WTC11 (cell line): ENCODE measurements at regions not wholly inside any gene's neighbourhood (a gene's known extent, or its start where the extent isn't known, plus 50 kb on each side); places are given as distances from the start of the nearest gene placed in this dataset.
A peak's percentile ranks its signal among the peaks of the same experiment; 100 is the strongest.

Experiments
- ATAC-seq: fragments of 200-7000 bp; cut with Tn5 transposase; 2 replicates; pipeline ENCODE4 v1.10.0; 2021; ENCODE audit warnings: mild to moderate bottlenecking, moderate library complexity
- CTCF ChIA-PET: fragments of 300-600 bp; sonication (Branson Sonifier 250); formaldehyde crosslinking; loops from one replicate; lab custom pipeline; 2021; ENCODE audit warnings: antibody characterized with exemption; lab: Charles Lee
- POLR2A ChIA-PET: fragments of 350-600 bp; sonication (Branson Sonifier 250); formaldehyde crosslinking; loops from one replicate; lab custom pipeline; 2021; ENCODE audit warnings: antibody characterized with exemption; lab: Charles Lee
- DNase-seq: peaks from one replicate; pipeline ENCODE4 v3.0.0; 2021; ENCODE audit warnings: low spot score
- H3K27ac Mint-ChIP-seq: 2 replicates; pipeline ENCODE4 v1.8.0; 2021; ENCODE audit warnings: mixed read lengths
- H3K27me3 Mint-ChIP-seq: 2 replicates; pipeline ENCODE4 v1.8.0; 2021; ENCODE audit warnings: low read depth, mild to moderate bottlenecking, moderate library complexity, mixed read lengths
- H3K36me3 Mint-ChIP-seq: 2 replicates; pipeline ENCODE4 v1.8.0; 2021; ENCODE audit warnings: mixed read lengths
- H3K4me1 Mint-ChIP-seq: 2 replicates; pipeline ENCODE4 v1.8.0; 2022; ENCODE audit warnings: mixed read lengths
- H3K4me3 Mint-ChIP-seq: 2 replicates; pipeline ENCODE4 v1.8.0; 2021; ENCODE audit warnings: mild to moderate bottlenecking, moderate library complexity, mixed read lengths
- H3K9me3 Mint-ChIP-seq: 2 replicates; pipeline ENCODE4 v1.8.0; 2021; ENCODE audit warnings: mixed read lengths
- ETV6 ChIP-seq: sonication (generic); formaldehyde crosslinking; IDR thresholded peaks from 2 replicates; pipeline ENCODE4 v1.8.1; 2022; ENCODE audit warnings: mild to moderate bottlenecking, missing genetic modification reagents
- FOXK1 ChIP-seq: sonication (generic); formaldehyde crosslinking; IDR thresholded peaks from 2 replicates; pipeline ENCODE4 v1.8.0; 2022; ENCODE audit warnings: mild to moderate bottlenecking, moderate library complexity, missing genetic modification reagents
- HMGA2 ChIP-seq: fragments of 250-450 bp; sonication (Bioruptor Pico); IDR thresholded peaks from 2 replicates; pipeline ENCODE4 v1.4.0; 2021; ENCODE audit warnings: mild to moderate bottlenecking, moderate library complexity
- JUN ChIP-seq: sonication (generic); formaldehyde crosslinking; IDR thresholded peaks from 2 replicates; pipeline ENCODE4 v1.8.0; 2023; ENCODE audit warnings: mild to moderate bottlenecking, missing genetic modification reagents
- MYBL2 ChIP-seq: sonication (generic); formaldehyde crosslinking; IDR thresholded peaks from 2 replicates; pipeline ENCODE4 v1.8.1; 2023; ENCODE audit warnings: mild to moderate bottlenecking, moderate library complexity, missing genetic modification reagents
- OVOL2 ChIP-seq: fragments of 250-450 bp; sonication (Bioruptor Pico); IDR thresholded peaks from 2 replicates; pipeline ENCODE4 v1.9.0; 2021; ENCODE audit warnings: mild to moderate bottlenecking, borderline replicate concordance
- SOX15 ChIP-seq: fragments of 250-450 bp; sonication (Bioruptor Pico); IDR thresholded peaks from 2 replicates; pipeline ENCODE4 v1.9.0; 2021; ENCODE audit warnings: mild to moderate bottlenecking
- TEAD4 ChIP-seq: sonication (generic); formaldehyde crosslinking; IDR thresholded peaks from 2 replicates; pipeline ENCODE4 v1.8.0; 2022; ENCODE audit warnings: mild to moderate bottlenecking, missing genetic modification reagents
- ZNF121 ChIP-seq: sonication (generic); formaldehyde crosslinking; IDR thresholded peaks from 2 replicates; pipeline ENCODE4 v1.8.0; 2023; ENCODE audit warnings: missing genetic modification reagents
- ZNF263 ChIP-seq: sonication (generic); formaldehyde crosslinking; IDR thresholded peaks from 2 replicates; pipeline ENCODE4 v1.8.1; 2022; ENCODE audit warnings: low read depth, mild to moderate bottlenecking, moderate library complexity, missing genetic modification reagents
- TF ChIP-seq, protein P1 (sequence below): sonication (generic); formaldehyde crosslinking; IDR thresholded peaks from 2 replicates; pipeline ENCODE4 v1.8.1; 2023; ENCODE audit warnings: mild to moderate bottlenecking, missing genetic modification reagents, borderline replicate concordance
- TF ChIP-seq, protein P2 (sequence below): fragments of 250-450 bp; sonication (Bioruptor Pico); IDR thresholded peaks from 2 replicates; pipeline ENCODE4 v1.9.0; 2021; ENCODE audit warnings: mild to moderate bottlenecking
- TF ChIP-seq, protein P3 (sequence below): fragments of 250-450 bp; sonication (Bioruptor Pico); IDR thresholded peaks from 2 replicates; pipeline ENCODE4 v1.8.0; 2021; ENCODE audit warnings: mild to moderate bottlenecking
- TF ChIP-seq, protein P4 (sequence below): sonication (generic); formaldehyde crosslinking; IDR thresholded peaks from 2 replicates; pipeline ENCODE4 v1.8.1; 2023; ENCODE audit warnings: mild to moderate bottlenecking, missing genetic modification reagents
- TF ChIP-seq, protein P5 (sequence below): fragments of 200-600 bp; IDR thresholded peaks from 2 replicates; pipeline ENCODE4 v1.8.0; 2022; ENCODE audit warnings: antibody characterized with exemption
- TF ChIP-seq, protein P6 (sequence below): sonication (generic); formaldehyde crosslinking; IDR thresholded peaks from 2 replicates; pipeline ENCODE4 v1.8.1; 2023; ENCODE audit warnings: mild to moderate bottlenecking, missing genetic modification reagents, moderate library complexity
- TF ChIP-seq, protein P7 (sequence below): sonication (generic); formaldehyde crosslinking; IDR thresholded peaks from 2 replicates; pipeline ENCODE4 v1.8.0; 2023; ENCODE audit warnings: missing genetic modification reagents

DNA sequence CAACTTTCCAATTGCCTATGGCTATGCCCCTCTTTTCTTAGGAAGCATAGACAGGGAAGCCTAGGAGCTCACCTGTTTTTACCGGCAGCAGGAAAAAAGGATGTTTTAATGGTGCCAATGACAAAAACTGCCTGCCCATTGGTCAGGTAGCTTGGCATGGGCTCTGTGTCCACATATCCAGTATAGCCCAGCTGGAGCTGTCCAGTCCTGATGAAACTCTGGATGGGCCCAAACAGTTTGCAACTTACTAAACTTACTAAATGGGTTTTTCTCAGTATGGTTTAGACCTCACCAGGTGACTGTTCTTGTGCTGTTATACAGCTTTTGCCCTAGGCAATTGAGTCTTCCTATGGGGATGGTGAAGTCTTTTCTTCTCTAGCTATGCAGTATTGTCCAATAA lies 711.2 kb downstream of the AMY1C start (continued):
- TF ChIP-seq, protein P1, sequence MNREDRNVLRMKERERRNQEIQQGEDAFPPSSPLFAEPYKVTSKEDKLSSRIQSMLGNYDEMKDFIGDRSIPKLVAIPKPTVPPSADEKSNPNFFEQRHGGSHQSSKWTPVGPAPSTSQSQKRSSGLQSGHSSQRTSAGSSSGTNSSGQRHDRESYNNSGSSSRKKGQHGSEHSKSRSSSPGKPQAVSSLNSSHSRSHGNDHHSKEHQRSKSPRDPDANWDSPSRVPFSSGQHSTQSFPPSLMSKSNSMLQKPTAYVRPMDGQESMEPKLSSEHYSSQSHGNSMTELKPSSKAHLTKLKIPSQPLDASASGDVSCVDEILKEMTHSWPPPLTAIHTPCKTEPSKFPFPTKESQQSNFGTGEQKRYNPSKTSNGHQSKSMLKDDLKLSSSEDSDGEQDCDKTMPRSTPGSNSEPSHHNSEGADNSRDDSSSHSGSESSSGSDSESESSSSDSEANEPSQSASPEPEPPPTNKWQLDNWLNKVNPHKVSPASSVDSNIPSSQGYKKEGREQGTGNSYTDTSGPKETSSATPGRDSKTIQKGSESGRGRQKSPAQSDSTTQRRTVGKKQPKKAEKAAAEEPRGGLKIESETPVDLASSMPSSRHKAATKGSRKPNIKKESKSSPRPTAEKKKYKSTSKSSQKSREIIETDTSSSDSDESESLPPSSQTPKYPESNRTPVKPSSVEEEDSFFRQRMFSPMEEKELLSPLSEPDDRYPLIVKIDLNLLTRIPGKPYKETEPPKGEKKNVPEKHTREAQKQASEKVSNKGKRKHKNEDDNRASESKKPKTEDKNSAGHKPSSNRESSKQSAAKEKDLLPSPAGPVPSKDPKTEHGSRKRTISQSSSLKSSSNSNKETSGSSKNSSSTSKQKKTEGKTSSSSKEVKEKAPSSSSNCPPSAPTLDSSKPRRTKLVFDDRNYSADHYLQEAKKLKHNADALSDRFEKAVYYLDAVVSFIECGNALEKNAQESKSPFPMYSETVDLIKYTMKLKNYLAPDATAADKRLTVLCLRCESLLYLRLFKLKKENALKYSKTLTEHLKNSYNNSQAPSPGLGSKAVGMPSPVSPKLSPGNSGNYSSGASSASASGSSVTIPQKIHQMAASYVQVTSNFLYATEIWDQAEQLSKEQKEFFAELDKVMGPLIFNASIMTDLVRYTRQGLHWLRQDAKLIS (CRISPR knock-in tag) = no peak
- TF ChIP-seq ETV6 (CRISPR knock-in tag) (no peak), ZNF121 (CRISPR knock-in tag) (no peak), OVOL2 (CRISPR knock-in tag) (no peak)
- TF ChIP-seq, protein P2, sequence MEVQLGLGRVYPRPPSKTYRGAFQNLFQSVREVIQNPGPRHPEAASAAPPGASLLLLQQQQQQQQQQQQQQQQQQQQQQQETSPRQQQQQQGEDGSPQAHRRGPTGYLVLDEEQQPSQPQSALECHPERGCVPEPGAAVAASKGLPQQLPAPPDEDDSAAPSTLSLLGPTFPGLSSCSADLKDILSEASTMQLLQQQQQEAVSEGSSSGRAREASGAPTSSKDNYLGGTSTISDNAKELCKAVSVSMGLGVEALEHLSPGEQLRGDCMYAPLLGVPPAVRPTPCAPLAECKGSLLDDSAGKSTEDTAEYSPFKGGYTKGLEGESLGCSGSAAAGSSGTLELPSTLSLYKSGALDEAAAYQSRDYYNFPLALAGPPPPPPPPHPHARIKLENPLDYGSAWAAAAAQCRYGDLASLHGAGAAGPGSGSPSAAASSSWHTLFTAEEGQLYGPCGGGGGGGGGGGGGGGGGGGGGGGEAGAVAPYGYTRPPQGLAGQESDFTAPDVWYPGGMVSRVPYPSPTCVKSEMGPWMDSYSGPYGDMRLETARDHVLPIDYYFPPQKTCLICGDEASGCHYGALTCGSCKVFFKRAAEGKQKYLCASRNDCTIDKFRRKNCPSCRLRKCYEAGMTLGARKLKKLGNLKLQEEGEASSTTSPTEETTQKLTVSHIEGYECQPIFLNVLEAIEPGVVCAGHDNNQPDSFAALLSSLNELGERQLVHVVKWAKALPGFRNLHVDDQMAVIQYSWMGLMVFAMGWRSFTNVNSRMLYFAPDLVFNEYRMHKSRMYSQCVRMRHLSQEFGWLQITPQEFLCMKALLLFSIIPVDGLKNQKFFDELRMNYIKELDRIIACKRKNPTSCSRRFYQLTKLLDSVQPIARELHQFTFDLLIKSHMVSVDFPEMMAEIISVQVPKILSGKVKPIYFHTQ (CRISPR knock-in tag) = no peak
- TF ChIP-seq, protein P3, sequence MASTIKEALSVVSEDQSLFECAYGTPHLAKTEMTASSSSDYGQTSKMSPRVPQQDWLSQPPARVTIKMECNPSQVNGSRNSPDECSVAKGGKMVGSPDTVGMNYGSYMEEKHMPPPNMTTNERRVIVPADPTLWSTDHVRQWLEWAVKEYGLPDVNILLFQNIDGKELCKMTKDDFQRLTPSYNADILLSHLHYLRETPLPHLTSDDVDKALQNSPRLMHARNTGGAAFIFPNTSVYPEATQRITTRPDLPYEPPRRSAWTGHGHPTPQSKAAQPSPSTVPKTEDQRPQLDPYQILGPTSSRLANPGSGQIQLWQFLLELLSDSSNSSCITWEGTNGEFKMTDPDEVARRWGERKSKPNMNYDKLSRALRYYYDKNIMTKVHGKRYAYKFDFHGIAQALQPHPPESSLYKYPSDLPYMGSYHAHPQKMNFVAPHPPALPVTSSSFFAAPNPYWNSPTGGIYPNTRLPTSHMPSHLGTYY (CRISPR knock-in tag) = no peak

DNA sequence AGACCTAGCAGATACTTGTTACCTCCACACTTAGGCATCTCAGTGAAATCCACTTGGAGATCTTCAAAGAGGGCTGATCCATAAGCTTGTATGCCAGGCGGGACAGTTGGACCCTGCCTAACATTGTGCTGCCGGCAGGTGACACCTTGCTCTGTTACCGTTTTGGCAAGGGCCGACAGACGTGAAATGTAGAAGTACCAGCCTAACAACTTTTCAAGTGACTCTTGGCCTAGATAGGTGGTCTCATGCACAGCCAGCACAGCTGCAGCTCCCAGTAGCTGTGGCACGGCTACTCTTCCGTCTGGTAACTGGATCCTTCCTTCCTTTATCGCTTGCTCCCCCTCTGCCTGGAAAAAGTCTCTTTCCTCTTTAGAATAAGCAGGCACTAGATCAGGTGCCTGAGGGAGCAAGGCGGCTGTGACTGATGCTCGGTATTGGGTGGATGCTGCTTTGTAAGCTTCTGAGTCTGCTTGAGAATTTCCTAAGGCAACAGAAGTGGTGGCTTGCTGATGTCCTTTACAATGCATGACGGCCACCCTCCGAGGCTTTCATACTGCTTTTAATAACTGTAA lies 713.5 kb downstream of the AMY1C start:
- Mint-ChIP-seq H3K36me3 (peaks cover 33% of the 10 kb centered on the region), H3K27me3 (peaks cover 8% of the 10 kb centered on the region), H3K9me3 (peaks cover 60% of the 10 kb centered on the region), H3K4me3 (no peak overlapping the region), H3K27ac (no peak overlapping the region), H3K4me1 (no peaks in the 10 kb centered on the region)
- POLR2A ChIA-PET = no interaction called here
- CTCF ChIA-PET = no interaction called here
- peak; percentile 65 for ATAC-seq
- no peak for DNase-seq
- no peak for TF ChIP-seq ZNF263
- no peak for TF ChIP-seq MYBL2 (CRISPR knock-in tag)
- TF ChIP-seq, protein P4, sequence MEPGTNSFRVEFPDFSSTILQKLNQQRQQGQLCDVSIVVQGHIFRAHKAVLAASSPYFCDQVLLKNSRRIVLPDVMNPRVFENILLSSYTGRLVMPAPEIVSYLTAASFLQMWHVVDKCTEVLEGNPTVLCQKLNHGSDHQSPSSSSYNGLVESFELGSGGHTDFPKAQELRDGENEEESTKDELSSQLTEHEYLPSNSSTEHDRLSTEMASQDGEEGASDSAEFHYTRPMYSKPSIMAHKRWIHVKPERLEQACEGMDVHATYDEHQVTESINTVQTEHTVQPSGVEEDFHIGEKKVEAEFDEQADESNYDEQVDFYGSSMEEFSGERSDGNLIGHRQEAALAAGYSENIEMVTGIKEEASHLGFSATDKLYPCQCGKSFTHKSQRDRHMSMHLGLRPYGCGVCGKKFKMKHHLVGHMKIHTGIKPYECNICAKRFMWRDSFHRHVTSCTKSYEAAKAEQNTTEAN (CRISPR knock-in tag) = no peak
- no peak for TF ChIP-seq SOX15 (CRISPR knock-in tag)
- TF ChIP-seq, protein P5, sequence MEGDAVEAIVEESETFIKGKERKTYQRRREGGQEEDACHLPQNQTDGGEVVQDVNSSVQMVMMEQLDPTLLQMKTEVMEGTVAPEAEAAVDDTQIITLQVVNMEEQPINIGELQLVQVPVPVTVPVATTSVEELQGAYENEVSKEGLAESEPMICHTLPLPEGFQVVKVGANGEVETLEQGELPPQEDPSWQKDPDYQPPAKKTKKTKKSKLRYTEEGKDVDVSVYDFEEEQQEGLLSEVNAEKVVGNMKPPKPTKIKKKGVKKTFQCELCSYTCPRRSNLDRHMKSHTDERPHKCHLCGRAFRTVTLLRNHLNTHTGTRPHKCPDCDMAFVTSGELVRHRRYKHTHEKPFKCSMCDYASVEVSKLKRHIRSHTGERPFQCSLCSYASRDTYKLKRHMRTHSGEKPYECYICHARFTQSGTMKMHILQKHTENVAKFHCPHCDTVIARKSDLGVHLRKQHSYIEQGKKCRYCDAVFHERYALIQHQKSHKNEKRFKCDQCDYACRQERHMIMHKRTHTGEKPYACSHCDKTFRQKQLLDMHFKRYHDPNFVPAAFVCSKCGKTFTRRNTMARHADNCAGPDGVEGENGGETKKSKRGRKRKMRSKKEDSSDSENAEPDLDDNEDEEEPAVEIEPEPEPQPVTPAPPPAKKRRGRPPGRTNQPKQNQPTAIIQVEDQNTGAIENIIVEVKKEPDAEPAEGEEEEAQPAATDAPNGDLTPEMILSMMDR = no peak
- TF ChIP-seq JUN (CRISPR knock-in tag) = no peak
- TF ChIP-seq, protein P6, sequence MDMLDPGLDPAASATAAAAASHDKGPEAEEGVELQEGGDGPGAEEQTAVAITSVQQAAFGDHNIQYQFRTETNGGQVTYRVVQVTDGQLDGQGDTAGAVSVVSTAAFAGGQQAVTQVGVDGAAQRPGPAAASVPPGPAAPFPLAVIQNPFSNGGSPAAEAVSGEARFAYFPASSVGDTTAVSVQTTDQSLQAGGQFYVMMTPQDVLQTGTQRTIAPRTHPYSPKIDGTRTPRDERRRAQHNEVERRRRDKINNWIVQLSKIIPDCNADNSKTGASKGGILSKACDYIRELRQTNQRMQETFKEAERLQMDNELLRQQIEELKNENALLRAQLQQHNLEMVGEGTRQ = no peak
- TF ChIP-seq, protein P7, sequence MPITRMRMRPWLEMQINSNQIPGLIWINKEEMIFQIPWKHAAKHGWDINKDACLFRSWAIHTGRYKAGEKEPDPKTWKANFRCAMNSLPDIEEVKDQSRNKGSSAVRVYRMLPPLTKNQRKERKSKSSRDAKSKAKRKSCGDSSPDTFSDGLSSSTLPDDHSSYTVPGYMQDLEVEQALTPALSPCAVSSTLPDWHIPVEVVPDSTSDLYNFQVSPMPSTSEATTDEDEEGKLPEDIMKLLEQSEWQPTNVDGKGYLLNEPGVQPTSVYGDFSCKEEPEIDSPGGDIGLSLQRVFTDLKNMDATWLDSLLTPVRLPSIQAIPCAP = no peak
- no peak for TF ChIP-seq TEAD4 (CRISPR knock-in tag)
- no peak for TF ChIP-seq FOXK1 (CRISPR knock-in tag)
- TF ChIP-seq, protein P1 (CRISPR knock-in tag) = no peak
- no peak for TF ChIP-seq HMGA2 (CRISPR knock-in tag)
